ENCODE measurements at regions not wholly inside any gene's neighbourhood (a gene's known extent, or its start where the extent isn't known, plus 50 kb on each side); places are given as distances from the start of the nearest gene placed in this dataset.
"Not testable (repeated sequence)": the region's sequence is repeated elsewhere in the genome, so short reads cannot be mapped to it uniquely, and the experiment has no call there.

- DNase-seq (ENCODE audit: low read depth in 2 of 2), result no peak
These were observed 274.5 kb downstream of the INHBA start for GRCh38 chr7:41428381-41428780.

- no peak for DNase-seq (ENCODE audit: low read depth in 2 of 2)
These were observed 277.0 kb downstream of the INHBA start for GRCh38 chr7:41425926-41426325.

GRCh38 chr7:41421056-41421455, 281.8 kb downstream of the INHBA start:
- no peak for DNase-seq (ENCODE audit: low read depth in 2 of 2)

- DNase-seq (ENCODE audit: low read depth in 2 of 2), result no peak
These were observed 282.5 kb downstream of the INHBA start for GRCh38 chr7:41420421-41420820.

GRCh38 chr7:41418337-41418736, 284.6 kb downstream of the INHBA start:
- DNase-seq (ENCODE audit: low read depth in 2 of 2), result no peak

GRCh38 chr7:41416208-41416595, 286.7 kb downstream of the INHBA start:
- no peak for DNase-seq (ENCODE audit: low read depth in 2 of 2)

GRCh38 chr7:41415471-41416207, 287.3 kb downstream of the INHBA start:
- no peak for DNase-seq (ENCODE audit: low read depth in 2 of 2)

GRCh38 chr7:41415051-41415450, 287.8 kb downstream of the INHBA start:
- DNase-seq (ENCODE audit: low read depth in 2 of 2), result no peak

GRCh38 chr7:41404375-41405074, 298.4 kb downstream of the INHBA start:
- no peak for DNase-seq (ENCODE audit: low read depth in 2 of 2)

GRCh38 chr7:41403291-41403690, 299.6 kb downstream of the INHBA start:
- DNase-seq (ENCODE audit: low read depth in 2 of 2), result no peak

GRCh38 chr7:41401833-41402232, 301.1 kb downstream of the INHBA start:
- no peak for DNase-seq (ENCODE audit: low read depth in 2 of 2)

GRCh38 chr7:41399171-41399570, 303.7 kb downstream of the INHBA start:
- DNase-seq (ENCODE audit: low read depth in 2 of 2), result no peak

- DNase-seq (ENCODE audit: low read depth in 2 of 2), result no peak
These were observed 311.1 kb downstream of the INHBA start for GRCh38 chr7:41391818-41392217.

- not testable (repeated sequence) for DNase-seq (ENCODE audit: low read depth in 2 of 2)
These were observed 314.0 kb downstream of the INHBA start for GRCh38 chr7:41388933-41389332.

GRCh38 chr7:41385996-41386395, 316.9 kb downstream of the INHBA start:
- DNase-seq (ENCODE audit: low read depth in 2 of 2), result no peak

GRCh38 chr7:41384418-41384817, 318.5 kb downstream of the INHBA start:
- no peak for DNase-seq (ENCODE audit: low read depth in 2 of 2)

- DNase-seq (ENCODE audit: low read depth in 2 of 2), result no peak
These were observed 319.3 kb downstream of the INHBA start for GRCh38 chr7:41383596-41383995.

- no peak for DNase-seq (ENCODE audit: low read depth in 2 of 2)
These were observed 324.7 kb downstream of the INHBA start for GRCh38 chr7:41378156-41378555.

- no peak for DNase-seq (ENCODE audit: low read depth in 2 of 2)
These were observed 327.3 kb downstream of the INHBA start for GRCh38 chr7:41375582-41375981.

- DNase-seq (ENCODE audit: low read depth in 2 of 2), result no peak
These were observed 328.6 kb downstream of the INHBA start for GRCh38 chr7:41374150-41374848.

- DNase-seq (ENCODE audit: low read depth in 2 of 2), result no peak
These were observed 334.7 kb downstream of the INHBA start for GRCh38 chr7:41367967-41368882.

GRCh38 chr7:41351091-41351490, 351.8 kb downstream of the INHBA start:
- no peak for DNase-seq (ENCODE audit: low read depth in 2 of 2)
